Sigmoid colon (tissue), 4 donors: ENCODE measurements at regions not wholly inside any gene's neighbourhood (a gene's known extent, or its start where the extent isn't known, plus 50 kb on each side); places are given as distances from the start of the nearest gene placed in this dataset.

Experiments used
- POLR2A ChIP-seq, 2 donors: fragments of 450-650 bp; IDR thresholded peaks; one replicate each; pipeline ENCODE4 v1.6.1; 2016; ENCODE audit warnings: antibody characterized with exemption in 2 of 2, mild to moderate bottlenecking in 2 of 2, moderate library complexity in 2 of 2
- POLR2AphosphoS5 ChIP-seq, 4 donors: sonication (generic); formaldehyde crosslinking; IDR thresholded peaks; one replicate each; pipeline ENCODE4 v1.6.1; 2017; ENCODE audit warnings: antibody characterized with exemption in 4 of 4
- TF ChIP-seq, protein P1 (sequence below), 4 experiments: fragments of 450-650 bp in 3 of 4; fragments of 200-600 bp in 1 of 4; IDR thresholded peaks; one replicate each; pipeline ENCODE4 v1.5.1; 2016 to 2019; ENCODE audit warnings: antibody characterized with exemption in 4 of 4, mild to moderate bottlenecking in 3 of 4, moderate library complexity in 2 of 4

DNA sequence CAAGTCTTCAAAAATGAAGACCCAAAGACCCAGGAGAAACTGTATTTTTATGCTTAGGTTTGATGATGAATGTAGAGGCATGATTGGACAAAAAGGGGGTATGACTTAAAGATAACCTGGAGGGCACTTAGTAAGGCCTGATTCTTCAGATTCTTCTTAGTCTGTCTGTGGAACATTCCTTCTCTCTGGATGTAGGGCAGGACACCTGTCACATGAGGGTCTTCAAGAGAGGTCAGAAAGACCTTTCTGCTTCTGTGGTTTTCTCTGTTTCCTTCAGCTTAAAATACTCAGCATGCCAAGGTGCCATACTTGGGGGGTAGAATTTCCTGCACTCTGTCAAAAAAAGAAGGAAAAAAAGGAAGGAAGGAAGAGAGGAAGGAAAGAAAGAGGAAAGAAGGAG is 78.1 kb downstream of the BLID start:
- TF ChIP-seq, protein P1, sequence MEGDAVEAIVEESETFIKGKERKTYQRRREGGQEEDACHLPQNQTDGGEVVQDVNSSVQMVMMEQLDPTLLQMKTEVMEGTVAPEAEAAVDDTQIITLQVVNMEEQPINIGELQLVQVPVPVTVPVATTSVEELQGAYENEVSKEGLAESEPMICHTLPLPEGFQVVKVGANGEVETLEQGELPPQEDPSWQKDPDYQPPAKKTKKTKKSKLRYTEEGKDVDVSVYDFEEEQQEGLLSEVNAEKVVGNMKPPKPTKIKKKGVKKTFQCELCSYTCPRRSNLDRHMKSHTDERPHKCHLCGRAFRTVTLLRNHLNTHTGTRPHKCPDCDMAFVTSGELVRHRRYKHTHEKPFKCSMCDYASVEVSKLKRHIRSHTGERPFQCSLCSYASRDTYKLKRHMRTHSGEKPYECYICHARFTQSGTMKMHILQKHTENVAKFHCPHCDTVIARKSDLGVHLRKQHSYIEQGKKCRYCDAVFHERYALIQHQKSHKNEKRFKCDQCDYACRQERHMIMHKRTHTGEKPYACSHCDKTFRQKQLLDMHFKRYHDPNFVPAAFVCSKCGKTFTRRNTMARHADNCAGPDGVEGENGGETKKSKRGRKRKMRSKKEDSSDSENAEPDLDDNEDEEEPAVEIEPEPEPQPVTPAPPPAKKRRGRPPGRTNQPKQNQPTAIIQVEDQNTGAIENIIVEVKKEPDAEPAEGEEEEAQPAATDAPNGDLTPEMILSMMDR (IDR thresholded peaks at IDR 0.05), result no peak
- TF ChIP-seq POLR2A (IDR thresholded peaks at IDR 0.05), result no peak
- no peak for TF ChIP-seq POLR2AphosphoS5 (IDR thresholded peaks at IDR 0.05)
